Fibroblast of pulmonary artery (primary cell): ENCODE measurements at regions not wholly inside any gene's neighbourhood (a gene's known extent, or its start where the extent isn't known, plus 50 kb on each side); places are given as distances from the start of the nearest gene placed in this dataset.
"Not testable (repeated sequence)": the region's sequence is repeated elsewhere in the genome, so short reads cannot be mapped to it uniquely, and the experiment has no call there.

Experiments used
- DNase-seq: peaks from one replicate; pipeline ENCODE4 v3.0.0-alpha.2; 2010; ENCODE audit warnings: low read depth
- H3K4me3 ChIP-seq: replicated peaks from 2 replicates; pipeline ENCODE4 v1.5.1; 2011; ENCODE audit warnings: low read depth, mild to moderate bottlenecking, control low read depth, low read length, moderate library complexity

DNA sequence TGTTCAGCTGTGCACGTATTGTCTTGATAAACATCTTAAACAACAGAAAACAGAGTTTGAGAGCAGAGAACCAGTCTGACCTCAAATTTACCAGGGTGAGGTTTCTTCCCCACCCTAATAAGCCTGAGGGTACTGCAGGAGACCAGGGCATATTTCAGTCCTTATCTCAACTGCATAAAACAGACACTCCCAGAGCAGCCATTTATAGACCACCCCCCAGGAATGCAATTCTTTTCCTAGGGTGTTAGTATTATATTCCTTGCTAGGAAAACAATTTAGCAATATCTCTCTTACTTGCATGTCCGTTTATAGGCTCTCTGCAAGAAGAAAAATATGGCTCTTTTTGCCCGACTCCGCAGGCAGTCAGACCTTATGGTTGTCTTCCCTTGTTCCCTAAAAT is 747.2 kb downstream of the TTLL7 start:
- H3K4me3 ChIP-seq, DNase-seq: not testable (repeated sequence)

- DNase-seq, H3K4me3 ChIP-seq: not testable (repeated sequence)
Measured at GRCh38 chr1:83246780-83247179, 752.2 kb downstream of the TTLL7 start.

DNA sequence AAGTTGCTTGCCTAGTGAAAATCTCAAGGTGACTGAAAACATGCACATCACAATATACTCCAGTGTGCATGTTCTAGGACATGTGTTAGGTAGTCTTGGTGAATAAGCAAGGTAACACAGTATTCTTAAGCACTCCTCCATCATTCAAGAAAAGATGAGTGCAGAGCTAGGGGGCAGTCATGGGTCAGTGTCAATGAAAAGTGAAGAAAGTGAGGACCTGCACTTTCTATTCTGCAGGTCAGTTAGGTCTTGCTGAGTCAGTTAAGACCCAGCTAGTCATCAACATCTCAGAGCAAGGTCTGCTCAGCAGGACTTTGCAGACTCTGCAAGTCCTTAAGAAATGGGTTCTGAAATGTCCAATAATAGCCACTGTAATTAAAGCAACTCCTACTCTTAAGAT is 754.1 kb downstream of the TTLL7 start:
- not testable (repeated sequence) for DNase-seq, H3K4me3 ChIP-seq

DNA sequence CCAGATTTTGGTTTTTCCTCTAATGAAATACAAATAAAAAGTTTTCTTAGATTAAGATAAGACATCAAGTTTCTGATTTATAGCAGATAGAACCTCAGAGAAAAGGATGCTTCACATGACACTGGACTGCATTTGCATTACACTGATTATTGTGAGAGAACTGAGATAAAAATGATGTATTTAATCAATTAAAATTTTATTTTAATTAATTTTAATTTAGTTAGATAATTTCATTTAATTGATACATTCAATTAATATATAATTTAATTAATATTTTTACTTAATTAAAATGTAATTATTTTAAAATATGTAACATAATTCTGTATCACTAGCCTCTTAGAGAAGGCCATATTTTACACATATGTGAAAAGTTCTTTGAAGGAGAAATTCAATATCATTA is 759.4 kb downstream of the TTLL7 start:
- DNase-seq, H3K4me3 ChIP-seq: not testable (repeated sequence)

DNA sequence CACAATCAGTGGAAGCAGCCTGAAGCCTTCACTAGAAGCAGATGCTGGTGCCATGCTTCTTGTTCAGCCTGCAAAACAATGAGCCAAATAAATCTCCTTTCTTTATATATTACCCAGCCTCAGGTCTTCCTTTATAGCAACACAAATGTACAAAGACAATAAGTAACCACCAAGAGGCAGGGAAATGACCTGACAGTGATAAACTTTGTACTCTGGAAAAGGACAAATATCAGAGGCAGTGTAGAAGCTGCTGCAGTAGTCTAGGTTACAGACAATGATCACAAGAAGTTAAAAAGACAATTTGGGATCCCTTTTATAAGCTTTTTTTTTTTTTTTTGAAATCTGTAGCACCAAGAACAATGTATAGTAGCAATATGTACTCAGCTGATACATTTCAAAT is 760.3 kb downstream of the TTLL7 start:
- DNase-seq = not testable (repeated sequence)

DNA sequence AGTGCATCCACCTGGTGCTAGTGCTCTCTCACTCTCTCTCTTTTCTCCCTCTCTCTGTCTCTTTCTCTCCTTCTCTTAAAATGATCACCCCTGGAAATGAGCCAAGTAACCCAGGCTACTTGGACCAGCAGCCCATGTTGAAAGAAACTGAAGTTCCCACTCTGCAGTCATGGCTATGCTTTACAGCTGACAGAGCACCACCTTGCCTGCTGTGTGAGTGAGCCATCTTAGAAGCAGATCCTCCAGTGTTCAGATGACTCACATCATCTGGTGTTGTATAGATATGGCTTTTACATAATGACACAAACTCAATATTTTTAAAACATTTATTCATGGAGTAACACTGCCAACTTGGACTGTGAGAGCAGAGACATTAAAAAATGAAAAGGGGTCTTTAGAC is 779.1 kb downstream of the TTLL7 start:
- not testable (repeated sequence) for H3K4me3 ChIP-seq, DNase-seq

More for the DNA sequence above, 760.3 kb downstream of the TTLL7 start:
- H3K4me3 ChIP-seq = not testable (repeated sequence)

GRCh38 chr1:83218036-83218716 is 780.8 kb downstream of the TTLL7 start:
- DNase-seq, H3K4me3 ChIP-seq: not testable (repeated sequence)

- not testable (repeated sequence) for H3K4me3 ChIP-seq, DNase-seq
Measured at GRCh38 chr1:83214317-83214716, 784.6 kb downstream of the TTLL7 start.

- DNase-seq = not testable (repeated sequence)
Measured at GRCh38 chr1:83213648-83214047, 785.3 kb downstream of the TTLL7 start.

DNA sequence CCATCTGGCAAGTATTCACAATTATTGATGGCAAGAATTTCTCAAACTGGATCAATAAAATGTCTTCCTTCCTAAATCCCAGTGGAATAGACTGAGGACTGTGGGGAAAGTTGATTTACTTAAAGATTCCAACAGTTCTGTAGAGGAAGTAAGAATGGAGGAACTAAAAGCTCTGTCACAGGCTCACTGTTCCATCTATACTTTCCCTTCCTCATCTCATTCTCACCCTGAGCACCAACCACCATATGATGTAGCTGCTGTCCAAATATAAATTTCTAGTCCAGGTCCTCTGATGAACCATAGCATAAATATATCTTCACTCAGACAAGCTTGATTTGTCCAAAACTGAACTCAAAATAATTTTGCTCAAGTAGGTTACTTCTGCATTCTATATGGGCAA is 786.9 kb downstream of the TTLL7 start:
- DNase-seq, H3K4me3 ChIP-seq: not testable (repeated sequence)

More at GRCh38 chr1:83213648-83214047, 785.3 kb downstream of the TTLL7 start:
- H3K4me3 ChIP-seq = not testable (repeated sequence)

- not testable (repeated sequence) for DNase-seq, H3K4me3 ChIP-seq
Measured at GRCh38 chr1:83208540-83208939, 790.4 kb downstream of the TTLL7 start.

- not testable (repeated sequence) for DNase-seq, H3K4me3 ChIP-seq
Measured at GRCh38 chr1:83194610-83195009, 804.3 kb downstream of the TTLL7 start.

DNA sequence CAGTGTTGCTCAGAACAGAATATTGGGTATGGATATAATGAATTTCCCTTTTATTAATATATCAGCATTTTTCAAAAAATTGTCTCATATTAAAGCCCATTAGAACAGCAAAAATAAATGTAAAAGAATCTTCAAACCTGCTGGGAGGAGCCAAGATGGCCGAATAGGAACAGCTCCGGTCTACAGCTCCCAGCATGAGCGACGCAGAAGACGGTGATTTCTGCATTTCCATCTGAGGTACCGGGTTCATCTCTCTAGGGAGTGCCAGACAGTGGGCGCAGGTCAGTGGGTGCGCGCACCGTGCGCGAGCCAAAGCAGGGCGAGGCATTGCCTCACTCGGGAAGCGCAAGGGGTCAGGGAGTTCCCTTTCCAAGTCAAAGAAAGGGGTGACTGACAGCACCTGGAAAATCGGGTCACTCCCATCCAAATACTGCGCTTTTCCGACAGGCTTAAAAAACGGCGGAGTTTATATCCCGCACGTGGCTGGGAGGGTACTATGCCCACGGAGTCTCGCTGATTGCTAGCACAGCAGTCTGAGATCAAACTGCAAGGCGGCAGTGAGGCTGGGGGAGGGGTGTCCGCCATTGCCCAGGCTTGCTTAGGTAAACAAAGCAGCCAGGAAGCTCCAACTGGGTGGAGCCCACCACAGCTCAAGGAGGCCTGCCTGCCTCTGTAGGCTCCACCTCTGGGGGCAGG is 816.8 kb downstream of the TTLL7 start:
- H3K4me3 ChIP-seq, DNase-seq: not testable (repeated sequence)

DNA sequence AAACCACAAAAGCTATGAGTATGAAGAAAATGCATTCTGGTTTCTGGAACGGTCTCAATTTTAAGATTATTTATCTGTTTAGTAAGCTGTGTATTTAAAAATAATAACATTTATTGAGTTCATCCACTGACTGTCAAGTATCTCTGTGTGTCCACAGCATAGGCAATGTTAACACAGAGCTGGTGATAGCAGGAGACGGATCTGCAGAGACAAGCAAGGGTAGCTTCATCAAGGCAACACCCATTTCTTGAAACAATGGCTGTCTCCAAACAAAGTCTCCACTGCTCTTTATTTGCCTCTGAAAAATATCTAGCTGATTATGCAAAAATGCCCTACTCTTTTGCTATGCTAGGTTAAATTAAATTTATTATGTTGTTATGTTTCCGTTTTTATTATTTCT is 818.3 kb downstream of the TTLL7 start:
- not testable (repeated sequence) for DNase-seq, H3K4me3 ChIP-seq

GRCh38 chr1:83167634-83168033 is 831.3 kb downstream of the TTLL7 start:
- H3K4me3 ChIP-seq, DNase-seq: not testable (repeated sequence)

DNA sequence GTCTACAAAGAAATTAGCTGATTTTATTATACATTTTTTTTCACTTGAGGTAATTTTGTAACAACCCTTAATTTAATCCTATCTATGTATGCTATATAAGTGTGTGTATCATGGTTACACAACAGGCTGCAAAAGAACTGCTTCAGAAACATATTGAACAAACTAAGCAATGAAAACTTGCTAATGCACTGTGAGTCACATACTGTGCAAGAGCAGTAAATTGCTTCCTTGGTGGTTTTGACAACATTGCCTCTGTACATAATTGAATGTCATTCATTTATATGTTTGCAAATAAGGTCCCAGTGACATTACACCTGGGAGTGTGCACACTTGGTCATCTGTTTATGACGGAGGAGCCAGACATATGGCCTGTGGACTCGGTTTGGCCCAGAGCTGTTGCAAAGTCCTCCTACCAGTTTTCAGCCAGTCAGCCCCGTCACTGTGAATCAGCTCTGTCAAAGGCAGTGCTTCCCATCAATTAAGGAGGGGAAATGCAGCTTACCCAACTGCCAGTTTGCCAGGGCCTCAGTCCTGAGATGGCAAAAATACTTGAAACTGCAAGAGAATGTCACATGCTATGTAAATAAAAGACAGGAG is 835.0 kb downstream of the TTLL7 start:
- H3K4me3 ChIP-seq, DNase-seq: not testable (repeated sequence)

- H3K4me3 ChIP-seq, DNase-seq: not testable (repeated sequence)
Measured at GRCh38 chr1:83158924-83159323, 840.0 kb downstream of the TTLL7 start.

DNA sequence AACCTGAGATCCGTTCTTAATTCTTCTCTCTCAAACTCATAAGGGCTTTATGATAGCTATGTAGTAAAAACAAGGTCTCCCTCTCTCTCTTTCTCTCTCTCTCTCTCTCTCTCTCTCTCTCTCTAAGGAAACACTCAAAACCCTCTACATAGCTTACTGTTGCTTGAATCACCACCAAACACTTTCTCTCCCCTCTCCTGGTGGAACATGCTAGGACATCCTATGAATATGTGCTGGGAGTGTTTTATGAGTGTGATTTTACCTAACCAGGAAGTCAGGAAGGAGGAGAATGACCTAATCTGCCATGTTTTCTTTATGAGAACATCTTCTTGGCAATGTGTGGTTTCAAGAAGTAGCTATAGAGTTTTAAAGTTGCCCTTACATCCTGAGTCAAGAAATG is 844.6 kb downstream of the TTLL7 start:
- not testable (repeated sequence) for DNase-seq, H3K4me3 ChIP-seq

DNA sequence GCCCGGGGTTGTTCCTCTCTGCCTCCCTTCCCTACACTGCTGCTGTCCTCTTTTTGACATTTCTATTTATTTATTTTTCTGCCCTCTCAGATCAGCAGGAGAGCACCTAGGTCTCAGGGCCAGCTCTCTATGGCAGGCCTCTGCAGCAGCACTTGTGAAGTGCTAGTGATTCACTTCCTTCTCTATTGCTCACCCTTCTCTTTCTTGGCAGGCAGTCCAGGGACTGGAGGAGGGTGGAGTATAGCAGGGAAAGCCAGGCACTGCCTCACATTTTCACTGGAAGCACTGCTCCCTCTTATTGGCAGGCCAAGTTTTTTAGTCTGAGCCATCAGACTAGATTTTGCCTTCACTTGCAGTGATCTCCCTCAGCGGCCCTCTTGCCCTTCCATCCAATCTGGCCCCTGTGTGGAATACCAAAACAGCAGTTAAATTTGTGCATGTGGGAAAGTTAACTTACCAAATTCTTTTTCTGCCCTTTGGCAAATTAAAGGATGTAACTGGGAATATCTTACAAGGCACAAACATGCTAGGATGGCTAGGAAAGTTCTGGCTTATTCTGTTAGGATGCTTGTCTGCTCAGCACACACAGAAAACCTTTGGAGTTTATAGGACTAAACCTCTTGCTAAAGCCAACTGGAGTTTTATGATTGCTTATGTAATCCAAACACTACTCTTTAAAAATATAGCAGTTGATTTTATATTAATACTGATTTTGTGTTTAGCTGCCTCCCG is 847.6 kb downstream of the TTLL7 start:
- not testable (repeated sequence) for H3K4me3 ChIP-seq
- DNase-seq = peak; percentile 77
